Loucy (cell line): ENCODE measurements at regions not wholly inside any gene's neighbourhood (a gene's known extent, or its start where the extent isn't known, plus 50 kb on each side); places are given as distances from the start of the nearest gene placed in this dataset.
A peak's percentile ranks its signal among the peaks of the same experiment; 100 is the strongest.

Experiments
- H2AFZ ChIP-seq: fragments of 200-600 bp; sonication (generic); 2 replicates; pipeline ENCODE4 v1.6.0; 2016; ENCODE audit warnings: antibody characterized with exemption, mild to moderate bottlenecking, low read length, moderate library complexity
- H3F3A ChIP-seq: fragments of 200-600 bp; 2 replicates; pipeline ENCODE4 v1.6.0; 2016; ENCODE audit warnings: antibody characterized with exemption, low read depth, mild to moderate bottlenecking
- H3K27me3 ChIP-seq: fragments of 200-600 bp; sonication (generic); 2 replicates; pipeline ENCODE4 v1.6.1; 2014; ENCODE audit warnings: low read length, mild to moderate bottlenecking; ENCODE audit not compliant: insufficient read depth, poor library complexity, severe bottlenecking
- H3K36me3 ChIP-seq: fragments of 200-600 bp; sonication (generic); 2 replicates; pipeline ENCODE4 v1.6.1; 2016; ENCODE audit warnings: low read length; ENCODE audit not compliant: insufficient read depth
- H3K4me1 ChIP-seq: fragments of 200-600 bp; sonication (generic); 2 replicates; pipeline ENCODE4 v1.5.1; 2014; ENCODE audit warnings: low read length, mild to moderate bottlenecking; ENCODE audit not compliant: insufficient read depth, poor library complexity, severe bottlenecking
- H3K4me2 ChIP-seq: fragments of 200-600 bp; sonication (generic); 2 replicates; pipeline ENCODE4 v1.6.0; 2014; ENCODE audit warnings: antibody characterized with exemption, low read length, low read depth, mild to moderate bottlenecking; ENCODE audit not compliant: poor library complexity, severe bottlenecking
- H3K4me3 ChIP-seq: fragments of 200-600 bp; sonication (generic); 2 replicates; pipeline ENCODE4 v1.5.1; 2014; ENCODE audit warnings: low read length, mild to moderate bottlenecking, mixed read lengths; ENCODE audit not compliant: poor library complexity, severe bottlenecking
- H3K79me2 ChIP-seq: fragments of 200-600 bp; sonication (generic); 2 replicates; pipeline ENCODE4 v1.6.1; 2014; ENCODE audit warnings: low read length; ENCODE audit not compliant: insufficient read depth
- H3K9ac ChIP-seq: fragments of 200-600 bp; sonication (generic); 2 replicates; pipeline ENCODE4 v1.6.0; 2014; ENCODE audit warnings: mild to moderate bottlenecking, low read depth, low read length, moderate library complexity; ENCODE audit not compliant: poor library complexity, severe bottlenecking
- H3K9me2 ChIP-seq: fragments of 200-600 bp; sonication (generic); replicated peaks from 2 replicates; pipeline ENCODE4 v1.6.1; 2016; ENCODE audit warnings: low read depth, low read length, mixed read lengths
- H3K9me3 ChIP-seq: fragments of 200-600 bp; sonication (generic); 2 replicates; pipeline ENCODE4 v1.6.1; 2014; ENCODE audit warnings: mild to moderate bottlenecking, antibody characterized with exemption, low read length, low read depth; ENCODE audit not compliant: insufficient read depth
- H4K20me1 ChIP-seq: fragments of 200-600 bp; sonication (generic); 2 replicates; pipeline ENCODE4 v1.6.0; 2014; ENCODE audit warnings: antibody characterized with exemption, low read length, mild to moderate bottlenecking; ENCODE audit not compliant: insufficient read depth, poor library complexity, severe bottlenecking
- EZH2phosphoT487 ChIP-seq: fragments of 200-600 bp; IDR thresholded peaks from 2 replicates; pipeline ENCODE4 v1.6.1; 2018; ENCODE audit warnings: antibody characterized with exemption, mild to moderate bottlenecking, moderate library complexity, borderline replicate concordance
- TF ChIP-seq, protein P1 (sequence below): fragments of 200-600 bp; sonication (generic); conservative IDR thresholded peaks from 2 replicates; pipeline ENCODE4 v1.5.1; 2014; ENCODE audit warnings: mild to moderate bottlenecking, antibody characterized with exemption, low read length

DNA sequence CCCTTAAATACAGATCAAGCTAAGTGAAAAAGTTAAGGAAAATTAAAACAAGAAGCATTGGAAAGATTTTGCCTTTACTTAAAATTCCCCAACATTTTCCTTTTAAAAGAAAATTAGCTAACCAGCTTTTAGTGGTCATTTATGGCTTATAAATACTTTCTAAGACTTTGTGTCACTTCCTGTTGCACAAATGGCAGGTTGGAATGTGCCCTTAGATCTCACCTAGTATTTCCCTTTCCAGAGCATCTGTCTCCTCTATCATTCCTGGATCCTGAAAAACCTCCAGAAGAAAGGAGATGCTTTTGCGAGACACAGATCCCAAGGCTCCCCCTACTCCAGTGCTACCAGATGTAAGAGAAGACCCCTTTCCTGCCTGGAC lies 58.3 kb downstream of the ARF6 start:
- H3F3A ChIP-seq, result no peaks in the 10 kb centered on the region
- no peak overlapping the region for H3K4me2 ChIP-seq
- H3K9ac ChIP-seq, result no peak overlapping the region
- peaks cover 6% of the 10 kb centered on the region for H3K4me1 ChIP-seq
- H3K79me2 ChIP-seq, result no peaks in the 10 kb centered on the region
- H3K4me3 ChIP-seq, result no peak overlapping the region
- peak overlapping the region; percentile 60 for H2AFZ ChIP-seq
- no peaks in the 10 kb centered on the region for H4K20me1 ChIP-seq
- no peak for TF ChIP-seq EZH2phosphoT487
- TF ChIP-seq, protein P1, sequence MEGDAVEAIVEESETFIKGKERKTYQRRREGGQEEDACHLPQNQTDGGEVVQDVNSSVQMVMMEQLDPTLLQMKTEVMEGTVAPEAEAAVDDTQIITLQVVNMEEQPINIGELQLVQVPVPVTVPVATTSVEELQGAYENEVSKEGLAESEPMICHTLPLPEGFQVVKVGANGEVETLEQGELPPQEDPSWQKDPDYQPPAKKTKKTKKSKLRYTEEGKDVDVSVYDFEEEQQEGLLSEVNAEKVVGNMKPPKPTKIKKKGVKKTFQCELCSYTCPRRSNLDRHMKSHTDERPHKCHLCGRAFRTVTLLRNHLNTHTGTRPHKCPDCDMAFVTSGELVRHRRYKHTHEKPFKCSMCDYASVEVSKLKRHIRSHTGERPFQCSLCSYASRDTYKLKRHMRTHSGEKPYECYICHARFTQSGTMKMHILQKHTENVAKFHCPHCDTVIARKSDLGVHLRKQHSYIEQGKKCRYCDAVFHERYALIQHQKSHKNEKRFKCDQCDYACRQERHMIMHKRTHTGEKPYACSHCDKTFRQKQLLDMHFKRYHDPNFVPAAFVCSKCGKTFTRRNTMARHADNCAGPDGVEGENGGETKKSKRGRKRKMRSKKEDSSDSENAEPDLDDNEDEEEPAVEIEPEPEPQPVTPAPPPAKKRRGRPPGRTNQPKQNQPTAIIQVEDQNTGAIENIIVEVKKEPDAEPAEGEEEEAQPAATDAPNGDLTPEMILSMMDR, result no peak
- H3K9me3 ChIP-seq, result no peaks in the 10 kb centered on the region
- no peaks in the 10 kb centered on the region for H3K36me3 ChIP-seq
- no peaks in the 10 kb centered on the region for H3K27me3 ChIP-seq
- no peaks in the 10 kb centered on the region for H3K9me2 ChIP-seq

GRCh38 chr14:49951691-49952345 lies 58.9 kb downstream of the ARF6 start:
- Histone ChIP-seq H4K20me1 (no peaks in the 10 kb centered on the region), H3K27me3 (no peaks in the 10 kb centered on the region), H3K36me3 (no peaks in the 10 kb centered on the region), H3K9me2 (no peaks in the 10 kb centered on the region), H2AFZ (no peak overlapping the region), H3K9me3 (no peaks in the 10 kb centered on the region), H3F3A (no peaks in the 10 kb centered on the region), H3K4me3 (no peak overlapping the region), H3K4me1 (peaks cover 6% of the 10 kb centered on the region), H3K9ac (no peak overlapping the region), H3K4me2 (no peak overlapping the region), H3K79me2 (no peaks in the 10 kb centered on the region)
- TF ChIP-seq, protein P1, result no peak
- no peak for TF ChIP-seq EZH2phosphoT487

- Histone ChIP-seq H3K36me3 (no peaks in the 10 kb centered on the region), H3K4me3 (no peak overlapping the region), H3F3A (no peaks in the 10 kb centered on the region), H3K27me3 (no peaks in the 10 kb centered on the region), H2AFZ (no peak overlapping the region), H3K4me2 (no peak overlapping the region), H3K9me2 (no peaks in the 10 kb centered on the region), H3K9ac (no peak overlapping the region), H3K79me2 (no peaks in the 10 kb centered on the region), H4K20me1 (no peaks in the 10 kb centered on the region), H3K4me1 (peaks cover 6% of the 10 kb centered on the region), H3K9me3 (no peaks in the 10 kb centered on the region)
- TF ChIP-seq, protein P1, result no peak
- no peak for TF ChIP-seq EZH2phosphoT487
Observed at GRCh38 chr14:49953196-49953595, 60.3 kb downstream of the ARF6 start.
